ENCODE measurements at regions not wholly inside any gene's neighbourhood (a gene's known extent, or its start where the extent isn't known, plus 50 kb on each side); places are given as distances from the start of the nearest gene placed in this dataset.
"Not testable (repeated sequence)": the region's sequence is repeated elsewhere in the genome, so short reads cannot be mapped to it uniquely, and the experiment has no call there.

GRCh38 chr10:46095943-46096342 is 49.9 kb upstream of the MSMB start:
- not testable (repeated sequence) for FAIRE-seq; DNase-seq (ENCODE audit: insufficient read length, low spot score)

GRCh38 chr10:46096446-46096845 is 50.4 kb upstream of the MSMB start:
- DNase-seq (ENCODE audit: insufficient read length, low spot score), result no peak
- FAIRE-seq, result no peak
- TF ChIP-seq CTCF (IDR thresholded peaks at IDR 0.05; ENCODE audit: insufficient read depth, missing control alignments), result no peak

- FAIRE-seq (no peak), DNase-seq (ENCODE audit: insufficient read length, low spot score) (no peak)
- no peak for TF ChIP-seq CTCF (IDR thresholded peaks at IDR 0.05; ENCODE audit: insufficient read depth, missing control alignments)
Measured at GRCh38 chr10:46096909-46097575, 51.0 kb upstream of the MSMB start.

- no peak for FAIRE-seq
- no peak for DNase-seq (ENCODE audit: insufficient read length, low spot score)
- no peak for TF ChIP-seq CTCF (IDR thresholded peaks at IDR 0.05; ENCODE audit: insufficient read depth, missing control alignments)
Measured at GRCh38 chr10:46097576-46098317, 51.7 kb upstream of the MSMB start.

GRCh38 chr10:46098386-46098785 is 52.3 kb upstream of the MSMB start:
- DNase-seq (ENCODE audit: insufficient read length, low spot score) (no peak), FAIRE-seq (no peak)
- TF ChIP-seq CTCF (IDR thresholded peaks at IDR 0.05; ENCODE audit: insufficient read depth, missing control alignments), result no peak

- not testable (repeated sequence) for DNase-seq (ENCODE audit: insufficient read length, low spot score); FAIRE-seq
Measured at GRCh38 chr10:46098925-46099324, 52.9 kb upstream of the MSMB start.

GRCh38 chr10:46104071-46104585 is 58.1 kb upstream of the MSMB start:
- no peak for TF ChIP-seq CTCF (IDR thresholded peaks at IDR 0.05; ENCODE audit: insufficient read depth, missing control alignments)
- DNase-seq (ENCODE audit: insufficient read length, low spot score) (no peak), FAIRE-seq (no peak)

GRCh38 chr10:46105416-46105815 is 59.3 kb upstream of the MSMB start:
- DNase-seq (ENCODE audit: insufficient read length, low spot score); FAIRE-seq: not testable (repeated sequence)

GRCh38 chr10:46105856-46106409 is 59.9 kb upstream of the MSMB start:
- not testable (repeated sequence) for DNase-seq (ENCODE audit: insufficient read length, low spot score); FAIRE-seq
